CD4-positive, alpha-beta T cell treated with Interferon alpha-2 for 1 hour (primary cell): ENCODE measurements at regions not wholly inside any gene's neighbourhood (a gene's known extent, or its start where the extent isn't known, plus 50 kb on each side); places are given as distances from the start of the nearest gene placed in this dataset.

ENCODE experiments used
- DNase-seq, 2 donors: peaks; one replicate each; pipeline ENCODE4 v3.0.0-alpha.2; 2020 to 2022

GRCh38 chr4:144202081-144202480 lies 61.6 kb upstream of the GYPA start:
- no peak for DNase-seq

- no peak for DNase-seq
Measured at GRCh38 chr4:144203155-144203554, 62.6 kb upstream of the GYPA start.

GRCh38 chr4:144204431-144204830 lies 63.9 kb upstream of the GYPA start:
- DNase-seq: no peak

- DNase-seq: no peak
Measured at GRCh38 chr4:144206711-144207110, 66.2 kb upstream of the GYPA start.

- DNase-seq: no peak
Measured at GRCh38 chr4:144208074-144208473, 67.6 kb upstream of the GYPA start.

GRCh38 chr4:144209491-144209890 lies 69.0 kb upstream of the GYPA start:
- no peak for DNase-seq

- DNase-seq: no peak
Measured at GRCh38 chr4:144213371-144213770, 72.9 kb upstream of the GYPA start.

GRCh38 chr4:144223149-144223548 lies 82.6 kb upstream of the GYPA start:
- DNase-seq: no peak

- no peak for DNase-seq
Measured at GRCh38 chr4:144223661-144224060, 83.1 kb upstream of the GYPA start.

GRCh38 chr4:144259285-144259684 lies 118.8 kb upstream of the GYPA start:
- no peak for DNase-seq

GRCh38 chr4:144267084-144267483 lies 126.6 kb upstream of the GYPA start:
- no peak for DNase-seq

- DNase-seq: no peak
Measured at GRCh38 chr4:144280688-144281087, 140.2 kb upstream of the GYPA start.

GRCh38 chr4:144283526-144283925 lies 143.0 kb upstream of the GYPA start:
- no peak for DNase-seq

- DNase-seq: no peak
Measured at GRCh38 chr4:144284026-144284425, 143.5 kb upstream of the GYPA start.

GRCh38 chr4:144288011-144288903 lies 147.7 kb upstream of the GYPA start:
- DNase-seq: no peak

GRCh38 chr4:144289667-144290428 lies 149.3 kb upstream of the GYPA start:
- no peak for DNase-seq

GRCh38 chr4:144291164-144291563 lies 150.6 kb upstream of the GYPA start:
- DNase-seq: no peak

- DNase-seq: no peak
Measured at GRCh38 chr4:144294211-144294610, 153.7 kb upstream of the GYPA start.

GRCh38 chr4:144295286-144295995 lies 154.9 kb upstream of the GYPA start:
- DNase-seq: no peak

GRCh38 chr4:144296941-144297340 lies 156.4 kb upstream of the GYPA start:
- DNase-seq: no peak

- no peak for DNase-seq
Measured at GRCh38 chr4:144298519-144298918, 158.0 kb upstream of the GYPA start.

- DNase-seq: no peak
Measured at GRCh38 chr4:144300616-144301015, 160.1 kb upstream of the GYPA start.

GRCh38 chr4:144302704-144303536 lies 162.4 kb upstream of the GYPA start:
- DNase-seq: no peak
